ENCODE measurements at regions not wholly inside any gene's neighbourhood (a gene's known extent, or its start where the extent isn't known, plus 50 kb on each side); places are given as distances from the start of the nearest gene placed in this dataset.

GRCh38 chrX:69319376-69319775 is 154.1 kb upstream of the PJA1 start:
- TF ChIP-seq, protein P1, sequence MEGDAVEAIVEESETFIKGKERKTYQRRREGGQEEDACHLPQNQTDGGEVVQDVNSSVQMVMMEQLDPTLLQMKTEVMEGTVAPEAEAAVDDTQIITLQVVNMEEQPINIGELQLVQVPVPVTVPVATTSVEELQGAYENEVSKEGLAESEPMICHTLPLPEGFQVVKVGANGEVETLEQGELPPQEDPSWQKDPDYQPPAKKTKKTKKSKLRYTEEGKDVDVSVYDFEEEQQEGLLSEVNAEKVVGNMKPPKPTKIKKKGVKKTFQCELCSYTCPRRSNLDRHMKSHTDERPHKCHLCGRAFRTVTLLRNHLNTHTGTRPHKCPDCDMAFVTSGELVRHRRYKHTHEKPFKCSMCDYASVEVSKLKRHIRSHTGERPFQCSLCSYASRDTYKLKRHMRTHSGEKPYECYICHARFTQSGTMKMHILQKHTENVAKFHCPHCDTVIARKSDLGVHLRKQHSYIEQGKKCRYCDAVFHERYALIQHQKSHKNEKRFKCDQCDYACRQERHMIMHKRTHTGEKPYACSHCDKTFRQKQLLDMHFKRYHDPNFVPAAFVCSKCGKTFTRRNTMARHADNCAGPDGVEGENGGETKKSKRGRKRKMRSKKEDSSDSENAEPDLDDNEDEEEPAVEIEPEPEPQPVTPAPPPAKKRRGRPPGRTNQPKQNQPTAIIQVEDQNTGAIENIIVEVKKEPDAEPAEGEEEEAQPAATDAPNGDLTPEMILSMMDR (IDR thresholded peaks at IDR 0.05) = no peak
- intact Hi-C loops (cut with DNase I) = no loop called here
- no peaks in the 10 kb centered on the region for H3K4me1 ChIP-seq
- H3K27me3 ChIP-seq = no peaks in the 10 kb centered on the region
- H3K36me3 ChIP-seq = no peaks in the 10 kb centered on the region
- DNase-seq = no peak
- H3K27ac ChIP-seq = no peak overlapping the region
- H3K9ac ChIP-seq (ENCODE audit: low read depth in 2 of 2, low read length in 2 of 2) = no peak overlapping the region
- no peak overlapping the region for H3K4me3 ChIP-seq
- no peaks in the 10 kb centered on the region for H3K9me3 ChIP-seq

GRCh38 chrX:69318651-69319340 is 153.5 kb upstream of the PJA1 start:
- no peak overlapping the region for H3K9ac ChIP-seq (ENCODE audit: low read depth in 2 of 2, low read length in 2 of 2)
- intact Hi-C loops (cut with DNase I) = no loop called here
- no peak overlapping the region for H3K4me3 ChIP-seq
- H3K36me3 ChIP-seq = no peaks in the 10 kb centered on the region
- no peaks in the 10 kb centered on the region for H3K27me3 ChIP-seq
- H3K27ac ChIP-seq = no peak overlapping the region
- peak; percentile 4 for DNase-seq
- no peaks in the 10 kb centered on the region for H3K9me3 ChIP-seq
- H3K4me1 ChIP-seq = no peaks in the 10 kb centered on the region
- TF ChIP-seq, protein P1 (IDR thresholded peaks at IDR 0.05) = no peak

DNA sequence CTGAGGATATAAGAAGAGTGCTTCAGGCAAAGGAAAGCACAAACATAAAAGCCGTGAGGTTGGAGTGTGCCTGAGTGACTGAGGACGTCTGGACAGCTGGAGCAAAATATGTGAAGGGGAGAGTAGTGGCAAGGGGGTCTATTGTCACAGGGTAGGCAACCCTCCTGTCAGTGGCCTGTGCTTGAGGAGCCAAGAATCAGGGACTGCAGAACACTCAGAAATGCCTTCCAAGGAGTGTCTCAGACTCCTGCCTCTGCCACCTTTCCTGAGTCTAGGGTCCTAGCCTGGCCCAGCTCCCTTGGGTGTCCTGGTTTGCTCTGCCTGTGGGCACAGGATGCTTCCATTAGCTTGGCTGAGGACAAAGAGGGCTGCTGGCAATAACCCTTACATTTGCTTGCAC is 152.5 kb upstream of the PJA1 start:
- peak; percentile 3 for DNase-seq
- no peak overlapping the region for H3K9ac ChIP-seq (ENCODE audit: low read depth in 2 of 2, low read length in 2 of 2)
- no peaks in the 10 kb centered on the region for H3K4me1 ChIP-seq
- TF ChIP-seq, protein P1 (IDR thresholded peaks at IDR 0.05) = no peak
- no peaks in the 10 kb centered on the region for H3K9me3 ChIP-seq
- H3K27ac ChIP-seq = no peak overlapping the region
- no peak overlapping the region for H3K4me3 ChIP-seq
- intact Hi-C loops (cut with DNase I) = no loop called here
- no peaks in the 10 kb centered on the region for H3K36me3 ChIP-seq
- H3K27me3 ChIP-seq = no peaks in the 10 kb centered on the region

DNA sequence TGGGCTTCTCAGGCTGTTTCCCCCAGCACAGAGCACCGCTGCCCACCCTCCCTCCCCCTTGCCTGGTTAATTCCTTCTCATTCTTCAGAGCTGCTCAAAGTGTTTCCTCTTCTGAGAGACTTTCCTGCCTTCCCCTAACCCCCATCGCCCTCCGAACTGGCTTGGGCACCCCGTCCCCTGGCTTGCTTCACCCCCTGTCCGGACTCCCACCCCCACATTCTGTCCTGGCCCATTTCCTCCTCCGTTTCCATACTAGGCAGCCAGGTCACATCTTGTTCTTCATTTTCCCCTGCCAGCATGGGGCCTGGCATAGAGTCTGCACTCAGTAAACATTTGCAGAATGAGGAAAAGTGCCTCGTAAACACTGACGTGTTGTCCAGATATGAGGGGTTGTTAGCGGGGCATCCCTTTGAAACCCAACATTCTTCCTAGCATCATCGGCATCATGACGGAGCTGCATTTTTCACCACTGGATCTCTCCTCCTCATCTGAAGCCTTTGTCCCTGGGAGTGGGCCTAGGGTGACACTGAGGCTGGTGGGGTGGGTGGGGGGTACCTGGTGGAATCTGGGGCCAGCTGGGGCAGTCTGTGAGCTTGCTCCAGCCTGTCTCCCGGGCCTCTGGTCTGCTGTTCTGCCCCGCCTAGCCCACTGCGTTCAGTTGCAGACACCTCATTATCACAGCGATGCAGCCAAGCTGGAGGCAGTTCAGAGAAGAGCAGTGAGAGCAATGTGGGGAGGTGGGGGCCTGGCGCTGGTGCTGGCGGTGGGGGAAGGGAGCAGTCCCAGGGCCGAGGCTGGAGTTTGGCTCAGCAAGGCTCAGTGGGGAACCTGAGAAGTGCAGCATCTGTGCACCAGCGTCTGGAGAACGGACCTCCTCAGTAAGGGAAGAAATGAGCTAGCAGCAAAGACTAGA is 149.4 kb upstream of the PJA1 start:
- Histone ChIP-seq H3K4me1 (no peaks in the 10 kb centered on the region), H3K36me3 (no peaks in the 10 kb centered on the region), H3K4me3 (no peak overlapping the region), H3K9ac (ENCODE audit: low read depth in 2 of 2, low read length in 2 of 2) (no peak overlapping the region), H3K9me3 (no peaks in the 10 kb centered on the region), H3K27me3 (no peaks in the 10 kb centered on the region), H3K27ac (no peak overlapping the region)
- intact Hi-C loops (cut with DNase I) = no loop called here
- TF ChIP-seq, protein P1 (IDR thresholded peaks at IDR 0.05) = no peak
- DNase-seq = peak; percentile 7

DNA sequence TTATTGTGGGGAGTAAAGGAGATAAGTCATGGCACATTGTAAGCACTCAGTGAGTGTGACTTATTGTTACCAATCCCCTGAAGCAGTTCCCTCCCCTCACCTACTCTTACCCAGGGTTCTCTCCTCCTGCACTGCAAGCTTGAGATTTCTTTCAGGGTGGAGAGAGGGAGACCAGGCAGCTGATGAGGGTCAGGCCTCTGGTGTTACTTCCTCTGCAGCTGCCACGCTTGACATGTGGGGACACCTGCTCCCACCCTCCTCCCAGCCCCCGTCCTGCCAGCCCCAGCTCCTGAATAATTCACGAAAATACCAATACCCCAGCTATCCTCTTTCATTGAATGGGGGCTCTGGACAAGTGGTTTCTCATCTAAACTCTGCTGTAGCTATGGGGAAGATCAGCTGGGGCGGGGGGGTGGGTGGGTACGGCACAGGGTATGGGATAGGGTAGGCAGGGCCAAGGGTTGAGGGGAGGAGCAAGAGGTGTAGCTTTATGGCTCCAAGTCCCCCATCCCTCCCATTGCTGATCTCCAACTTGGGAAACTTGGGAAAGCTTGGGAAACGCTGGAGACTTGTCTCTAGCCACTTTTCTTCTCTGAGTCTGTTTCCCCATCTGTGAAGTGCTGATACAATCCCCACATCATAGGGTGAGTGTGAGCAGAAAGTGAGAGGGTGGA is 148.5 kb upstream of the PJA1 start:
- DNase-seq = peak; percentile 10
- Histone ChIP-seq H3K36me3 (no peaks in the 10 kb centered on the region), H3K27ac (no peak overlapping the region), H3K4me1 (no peaks in the 10 kb centered on the region), H3K27me3 (no peaks in the 10 kb centered on the region), H3K9me3 (no peaks in the 10 kb centered on the region), H3K4me3 (no peak overlapping the region), H3K9ac (ENCODE audit: low read depth in 2 of 2, low read length in 2 of 2) (no peak overlapping the region)
- intact Hi-C loops (cut with DNase I) = no loop called here
- TF ChIP-seq, protein P1 (IDR thresholded peaks at IDR 0.05) = no peak

Data from colonic mucosa (tissue), 4 donors.